ENCODE measurements at regions not wholly inside any gene's neighbourhood (a gene's known extent, or its start where the extent isn't known, plus 50 kb on each side); places are given as distances from the start of the nearest gene placed in this dataset.

DNA sequence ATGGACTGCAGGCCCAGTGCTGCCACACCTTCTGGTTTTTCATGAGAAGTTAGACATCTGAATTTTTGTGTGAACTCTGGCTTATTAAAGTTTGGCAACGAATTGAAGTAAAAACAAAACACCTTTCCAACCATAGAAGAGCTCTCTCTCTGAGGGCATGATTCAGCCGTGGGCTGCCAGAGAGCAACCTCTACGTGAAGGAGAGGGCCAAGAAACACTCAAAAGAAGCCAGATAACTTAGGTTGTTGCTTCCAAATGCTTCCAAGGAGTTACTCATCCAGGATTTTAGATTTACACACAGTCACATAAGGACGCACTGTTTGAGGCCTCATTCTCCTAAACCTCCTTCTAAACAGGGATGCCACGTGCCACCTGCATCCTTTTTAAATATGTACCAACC, 65.5 kb downstream of the NRN1 start:
- TF ChIP-seq, protein P1, sequence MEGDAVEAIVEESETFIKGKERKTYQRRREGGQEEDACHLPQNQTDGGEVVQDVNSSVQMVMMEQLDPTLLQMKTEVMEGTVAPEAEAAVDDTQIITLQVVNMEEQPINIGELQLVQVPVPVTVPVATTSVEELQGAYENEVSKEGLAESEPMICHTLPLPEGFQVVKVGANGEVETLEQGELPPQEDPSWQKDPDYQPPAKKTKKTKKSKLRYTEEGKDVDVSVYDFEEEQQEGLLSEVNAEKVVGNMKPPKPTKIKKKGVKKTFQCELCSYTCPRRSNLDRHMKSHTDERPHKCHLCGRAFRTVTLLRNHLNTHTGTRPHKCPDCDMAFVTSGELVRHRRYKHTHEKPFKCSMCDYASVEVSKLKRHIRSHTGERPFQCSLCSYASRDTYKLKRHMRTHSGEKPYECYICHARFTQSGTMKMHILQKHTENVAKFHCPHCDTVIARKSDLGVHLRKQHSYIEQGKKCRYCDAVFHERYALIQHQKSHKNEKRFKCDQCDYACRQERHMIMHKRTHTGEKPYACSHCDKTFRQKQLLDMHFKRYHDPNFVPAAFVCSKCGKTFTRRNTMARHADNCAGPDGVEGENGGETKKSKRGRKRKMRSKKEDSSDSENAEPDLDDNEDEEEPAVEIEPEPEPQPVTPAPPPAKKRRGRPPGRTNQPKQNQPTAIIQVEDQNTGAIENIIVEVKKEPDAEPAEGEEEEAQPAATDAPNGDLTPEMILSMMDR (IDR thresholded peaks at IDR 0.05; ENCODE audit: unreplicated experiment): no peak
- no TSS peak for BruUV-seq (replicated peaks)
- H3K27ac Mint-ChIP-seq (ENCODE audit: low read depth, unreplicated experiment): no peak overlapping the region
- intact Hi-C loops (cut with micrococcal nuclease): no loop called here
- H3K36me3 Mint-ChIP-seq (ENCODE audit: insufficient read depth, unreplicated experiment): no peaks in the 10 kb centered on the region
- CTCF ChIA-PET: interaction anchor here (0.6 kb wide), 2 partner anchors 176 to 373 kb away, joined by 3 read pairs; no protein-coding TSS in a partner anchor
- peaks cover 13% of the 10 kb centered on the region for H3K4me1 Mint-ChIP-seq (ENCODE audit: insufficient read depth, unreplicated experiment)
- H3K9me3 Mint-ChIP-seq (ENCODE audit: unreplicated experiment): peaks cover 10% of the 10 kb centered on the region
- POLR2A ChIA-PET: interaction anchor here (0.8 to 0.9 kb wide), 2 partner anchors 38 to 710 kb away, joined by 3 to 4 read pairs; no protein-coding TSS in a partner anchor
- H3K27me3 Mint-ChIP-seq (ENCODE audit: insufficient read depth, unreplicated experiment): peaks cover under 1% of the 10 kb centered on the region
- no peak for DNase-seq (ENCODE audit: unreplicated experiment)
- H3K4me3 Mint-ChIP-seq (ENCODE audit: unreplicated experiment): no peak overlapping the region

DNA sequence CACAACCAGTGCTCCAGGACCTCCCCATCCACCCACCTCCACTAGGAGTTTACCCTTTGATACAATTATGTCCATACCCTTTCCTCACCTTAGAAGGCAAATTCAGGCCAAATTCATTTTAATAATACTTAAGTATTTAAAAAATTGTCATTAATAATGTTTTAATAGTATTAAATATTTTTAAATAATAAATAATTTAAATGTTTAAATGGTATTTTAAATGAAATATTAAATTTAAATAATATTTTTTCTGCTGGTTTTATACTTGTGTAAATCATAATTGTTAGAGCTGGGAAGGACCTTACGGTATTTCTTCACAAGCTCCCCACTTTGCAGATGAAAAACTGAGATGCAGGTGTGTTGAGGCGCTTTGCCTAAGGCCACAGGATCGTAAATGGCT, 67.8 kb downstream of the NRN1 start:
- H3K4me3 Mint-ChIP-seq (ENCODE audit: unreplicated experiment): no peak overlapping the region
- ChIA-PET POLR2A (no interaction called here), CTCF (no interaction called here)
- intact Hi-C loops (cut with micrococcal nuclease): no loop called here
- no peaks in the 10 kb centered on the region for H3K36me3 Mint-ChIP-seq (ENCODE audit: insufficient read depth, unreplicated experiment)
- no peak overlapping the region for H3K27ac Mint-ChIP-seq (ENCODE audit: low read depth, unreplicated experiment)
- no peak for DNase-seq (ENCODE audit: unreplicated experiment)
- no TSS peak for BruUV-seq (replicated peaks)
- peaks cover 16% of the 10 kb centered on the region for H3K4me1 Mint-ChIP-seq (ENCODE audit: insufficient read depth, unreplicated experiment)
- H3K27me3 Mint-ChIP-seq (ENCODE audit: insufficient read depth, unreplicated experiment): peaks cover 23% of the 10 kb centered on the region
- peaks cover 10% of the 10 kb centered on the region for H3K9me3 Mint-ChIP-seq (ENCODE audit: unreplicated experiment)
- TF ChIP-seq, protein P1 (IDR thresholded peaks at IDR 0.05; ENCODE audit: unreplicated experiment): no peak

GRCh38 chr6:5937936-5938706, 68.6 kb downstream of the NRN1 start:
- Mint-ChIP-seq H3K4me3 (ENCODE audit: unreplicated experiment) (no peak overlapping the region), H3K4me1 (ENCODE audit: insufficient read depth, unreplicated experiment) (peaks cover 16% of the 10 kb centered on the region)
- POLR2A ChIA-PET: interaction anchor here (0.6 kb wide), 1 partner anchor 1703 kb away, joined by 3 read pairs; no protein-coding TSS in a partner anchor

GRCh38 chr6:5937169-5937909, 69.4 kb downstream of the NRN1 start:
- H3K9me3 Mint-ChIP-seq (ENCODE audit: unreplicated experiment): no peaks in the 10 kb centered on the region
- ChIA-PET CTCF (no interaction called here), POLR2A (interaction anchor here (0.6 kb wide), 1 partner anchor 1704 kb away, joined by 3 read pairs; no protein-coding TSS in a partner anchor)
- peaks cover 39% of the 10 kb centered on the region for H3K27me3 Mint-ChIP-seq (ENCODE audit: insufficient read depth, unreplicated experiment)
- H3K4me3 Mint-ChIP-seq (ENCODE audit: unreplicated experiment): no peak overlapping the region
- H3K4me1 Mint-ChIP-seq (ENCODE audit: insufficient read depth, unreplicated experiment): peaks cover 16% of the 10 kb centered on the region
- H3K36me3 Mint-ChIP-seq (ENCODE audit: insufficient read depth, unreplicated experiment): no peaks in the 10 kb centered on the region
- TF ChIP-seq, protein P1 (IDR thresholded peaks at IDR 0.05; ENCODE audit: unreplicated experiment): no peak
- intact Hi-C loops (cut with micrococcal nuclease): no loop called here
- H3K27ac Mint-ChIP-seq (ENCODE audit: low read depth, unreplicated experiment): no peak overlapping the region
- DNase-seq (ENCODE audit: unreplicated experiment): no peak
- no TSS peak for BruUV-seq (replicated peaks)

More at GRCh38 chr6:5937936-5938706, 68.6 kb downstream of the NRN1 start:
- TF ChIP-seq, protein P1 (IDR thresholded peaks at IDR 0.05; ENCODE audit: unreplicated experiment): no peak
- DNase-seq (ENCODE audit: unreplicated experiment): no peak
- CTCF ChIA-PET: no interaction called here
- intact Hi-C loops (cut with micrococcal nuclease): no loop called here
- Mint-ChIP-seq H3K27me3 (ENCODE audit: insufficient read depth, unreplicated experiment) (peaks cover 31% of the 10 kb centered on the region), H3K36me3 (ENCODE audit: insufficient read depth, unreplicated experiment) (no peaks in the 10 kb centered on the region), H3K9me3 (ENCODE audit: unreplicated experiment) (peaks cover 3% of the 10 kb centered on the region), H3K27ac (ENCODE audit: low read depth, unreplicated experiment) (no peak overlapping the region)
- BruUV-seq (replicated peaks): no TSS peak
